Gastroesophageal sphincter (tissue), 3 donors: ENCODE measurements at regions not wholly inside any gene's neighbourhood (a gene's known extent, or its start where the extent isn't known, plus 50 kb on each side); places are given as distances from the start of the nearest gene placed in this dataset.

Experiments used
- EP300 ChIP-seq: sonication (generic); formaldehyde crosslinking; IDR thresholded peaks from one replicate; pipeline ENCODE4 v1.6.1; 2017; ENCODE audit warnings: antibody characterized with exemption, mild to moderate bottlenecking
- POLR2A ChIP-seq, 2 donors: fragments of 450-650 bp; IDR thresholded peaks; one replicate each; pipeline ENCODE4 v1.6.1; 2017; ENCODE audit warnings: antibody characterized with exemption in 2 of 2, mild to moderate bottlenecking in 2 of 2, moderate library complexity in 1 of 2
- POLR2AphosphoS5 ChIP-seq: sonication (generic); formaldehyde crosslinking; IDR thresholded peaks from one replicate; pipeline ENCODE4 v1.6.1; 2017; ENCODE audit warnings: antibody characterized with exemption
- TF ChIP-seq, protein P1 (sequence below), 4 experiments: fragments of 200-600 bp in 2 of 4; fragments of 450-650 bp in 2 of 4; sonication (generic) in 1 of 4; IDR thresholded peaks; one replicate each; pipeline ENCODE4 v1.5.1; 2017 to 2019; ENCODE audit warnings: antibody characterized with exemption in 4 of 4, mild to moderate bottlenecking in 2 of 4, moderate library complexity in 2 of 4

DNA sequence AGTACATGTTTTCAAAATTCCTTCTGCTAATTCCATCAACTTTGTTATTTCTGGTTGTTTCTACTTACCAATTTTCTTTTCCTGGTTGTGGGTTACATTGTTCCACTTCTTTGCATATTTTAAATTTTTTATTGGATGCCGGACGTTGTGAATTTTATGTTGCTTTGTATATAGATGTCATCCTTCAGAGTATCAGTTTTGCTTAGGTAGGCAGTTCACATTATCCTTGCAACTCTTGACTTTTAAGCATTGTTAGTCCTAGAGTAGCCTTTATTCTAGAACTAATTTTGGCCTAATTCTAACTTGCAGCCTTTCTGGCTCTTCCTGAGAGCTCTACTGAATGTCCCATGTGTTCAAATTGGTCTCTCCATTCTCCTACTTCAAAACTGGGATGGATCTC lies 228.7 kb upstream of the MC4R start:
- TF ChIP-seq POLR2AphosphoS5, result no peak
- TF ChIP-seq, protein P1, sequence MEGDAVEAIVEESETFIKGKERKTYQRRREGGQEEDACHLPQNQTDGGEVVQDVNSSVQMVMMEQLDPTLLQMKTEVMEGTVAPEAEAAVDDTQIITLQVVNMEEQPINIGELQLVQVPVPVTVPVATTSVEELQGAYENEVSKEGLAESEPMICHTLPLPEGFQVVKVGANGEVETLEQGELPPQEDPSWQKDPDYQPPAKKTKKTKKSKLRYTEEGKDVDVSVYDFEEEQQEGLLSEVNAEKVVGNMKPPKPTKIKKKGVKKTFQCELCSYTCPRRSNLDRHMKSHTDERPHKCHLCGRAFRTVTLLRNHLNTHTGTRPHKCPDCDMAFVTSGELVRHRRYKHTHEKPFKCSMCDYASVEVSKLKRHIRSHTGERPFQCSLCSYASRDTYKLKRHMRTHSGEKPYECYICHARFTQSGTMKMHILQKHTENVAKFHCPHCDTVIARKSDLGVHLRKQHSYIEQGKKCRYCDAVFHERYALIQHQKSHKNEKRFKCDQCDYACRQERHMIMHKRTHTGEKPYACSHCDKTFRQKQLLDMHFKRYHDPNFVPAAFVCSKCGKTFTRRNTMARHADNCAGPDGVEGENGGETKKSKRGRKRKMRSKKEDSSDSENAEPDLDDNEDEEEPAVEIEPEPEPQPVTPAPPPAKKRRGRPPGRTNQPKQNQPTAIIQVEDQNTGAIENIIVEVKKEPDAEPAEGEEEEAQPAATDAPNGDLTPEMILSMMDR (IDR thresholded peaks at IDR 0.05), result no peak
- TF ChIP-seq POLR2A (IDR thresholded peaks at IDR 0.05), result no peak
- TF ChIP-seq EP300, result no peak
